SK-N-SH treated with all-trans-retinoic acid at 6 μM for 48 hours (cell line): ENCODE measurements at regions not wholly inside any gene's neighbourhood (a gene's known extent, or its start where the extent isn't known, plus 50 kb on each side); places are given as distances from the start of the nearest gene placed in this dataset.

Experiments used
- PATZ1 ChIP-seq: fragments of 250-450 bp; sonication (Bioruptor Pico); IDR thresholded peaks from 2 replicates; pipeline ENCODE4 v1.8.0; 2020; ENCODE audit warnings: mild to moderate bottlenecking, moderate library complexity, borderline replicate concordance
- TCF4 ChIP-seq: fragments of 250-450 bp; sonication (Bioruptor Pico); IDR thresholded peaks from 2 replicates; pipeline ENCODE4 v1.8.0; 2021; ENCODE audit warnings: mild to moderate bottlenecking, moderate library complexity, borderline replicate concordance
- ZC3H10 ChIP-seq: fragments of 250-450 bp; sonication (Bioruptor Pico); IDR thresholded peaks from 2 replicates; pipeline ENCODE4 v1.5.1; 2021; ENCODE audit warnings: mild to moderate bottlenecking, moderate library complexity
- ZFP3 ChIP-seq: fragments of 250-450 bp; sonication (Bioruptor Pico); IDR thresholded peaks from 2 replicates; pipeline ENCODE4 v1.5.0; 2020; ENCODE audit warnings: mild to moderate bottlenecking, moderate library complexity
- ZFP30 ChIP-seq: fragments of 450-650 bp; formaldehyde crosslinking; IDR thresholded peaks from 2 replicates; pipeline ENCODE4 v1.5.0; 2022; ENCODE audit warnings: mild to moderate bottlenecking, moderate library complexity

- no peak for TF ChIP-seq ZFP30
- no peak for TF ChIP-seq PATZ1 (CRISPR knock-in tag)
- TF ChIP-seq ZC3H10 (CRISPR knock-in tag): no peak
- TF ChIP-seq TCF4 (CRISPR knock-in tag): no peak
- no peak for TF ChIP-seq ZFP3 (CRISPR knock-in tag)
Observed at GRCh38 chr9:99614341-99614740, 207.3 kb upstream of the NR4A3 start.
